D721Med (cell line): ENCODE measurements at regions not wholly inside any gene's neighbourhood (a gene's known extent, or its start where the extent isn't known, plus 50 kb on each side); places are given as distances from the start of the nearest gene placed in this dataset.

Experiments used
- DNase-seq: peaks from one replicate; pipeline ENCODE4 v3.0.0; 2011; ENCODE audit warnings: low spot score; ENCODE audit not compliant: insufficient read length
- FAIRE-seq: peaks from 2 replicates; lab custom pipeline; 2011; peaks lifted over from hg19 to GRCh38; lab: Jason Lieb, UNC
- CTCF ChIP-seq: IDR thresholded peaks from 2 replicates; pipeline ENCODE4 v1.5.1; 2012; ENCODE audit warnings: mild to moderate bottlenecking, control low read depth; ENCODE audit not compliant: insufficient read depth; ENCODE audit errors: missing control alignments

DNA sequence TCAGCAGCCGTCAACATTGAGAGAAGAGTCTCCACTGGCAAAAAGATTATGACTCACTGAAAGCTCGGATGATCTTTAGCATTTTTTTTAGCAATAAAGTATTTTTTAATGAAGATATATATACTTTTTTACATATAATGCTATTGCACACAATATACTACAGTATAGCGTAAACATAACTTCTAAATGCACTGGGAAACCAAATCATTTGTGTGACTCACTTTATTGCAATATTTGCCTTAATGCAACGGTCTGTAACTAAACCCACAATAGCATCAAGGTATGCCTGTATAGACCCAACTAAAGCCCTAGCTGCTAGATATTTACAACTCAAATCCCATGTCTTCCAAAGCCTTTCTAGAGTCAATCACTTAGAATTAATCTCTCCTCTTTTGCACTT lies 52.3 kb upstream of the EDNRA start:
- DNase-seq: no peak
- TF ChIP-seq CTCF: no peak
- no peak for FAIRE-seq

GRCh38 chr4:147430111-147430510 lies 50.8 kb upstream of the EDNRA start:
- DNase-seq: no peak
- FAIRE-seq: no peak
- TF ChIP-seq CTCF: no peak
